GM20000 (cell line): ENCODE measurements at regions not wholly inside any gene's neighbourhood (a gene's known extent, or its start where the extent isn't known, plus 50 kb on each side); places are given as distances from the start of the nearest gene placed in this dataset.

Experiments
- DNase-seq: peaks from one replicate; pipeline ENCODE4 v3.0.0; 2012; ENCODE audit warnings: low spot score
- CTCF ChIP-seq: IDR thresholded peaks from 2 replicates; pipeline ENCODE4 v1.5.1; 2012; ENCODE audit warnings: mild to moderate bottlenecking, control low read depth; ENCODE audit errors: extremely low read depth, missing control alignments

GRCh38 chr7:96495751-96496216 lies 173.9 kb upstream of the SLC25A13 start:
- DNase-seq: no peak
- TF ChIP-seq CTCF: no peak

DNA sequence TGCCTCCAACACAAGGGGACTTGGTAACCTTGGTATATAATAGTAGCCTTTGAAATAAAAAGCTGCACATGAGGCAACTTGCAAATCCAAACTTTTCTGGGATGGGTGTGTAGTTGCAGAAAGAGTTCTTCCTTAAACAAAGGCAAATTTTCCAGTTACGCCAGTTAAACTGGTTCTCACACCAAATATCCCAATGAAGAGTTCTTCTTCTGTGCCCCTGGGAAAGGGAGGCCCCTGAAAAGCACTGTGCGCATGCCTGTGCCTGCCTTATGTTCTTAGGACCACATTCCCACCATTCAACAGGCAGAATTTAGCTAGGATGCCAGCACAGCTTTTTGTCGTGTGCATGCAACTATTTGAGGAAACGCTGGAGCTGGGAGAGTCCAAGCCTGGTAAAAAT lies 164.8 kb upstream of the SLC25A13 start:
- TF ChIP-seq CTCF: no peak
- DNase-seq: no peak

GRCh38 chr7:96484845-96485244 lies 162.9 kb upstream of the SLC25A13 start:
- no peak for TF ChIP-seq CTCF
- no peak for DNase-seq

GRCh38 chr7:96484091-96484490 lies 162.2 kb upstream of the SLC25A13 start:
- TF ChIP-seq CTCF: no peak
- DNase-seq: no peak

GRCh38 chr7:96481796-96482195 lies 159.9 kb upstream of the SLC25A13 start:
- DNase-seq: no peak
- TF ChIP-seq CTCF: no peak

DNA sequence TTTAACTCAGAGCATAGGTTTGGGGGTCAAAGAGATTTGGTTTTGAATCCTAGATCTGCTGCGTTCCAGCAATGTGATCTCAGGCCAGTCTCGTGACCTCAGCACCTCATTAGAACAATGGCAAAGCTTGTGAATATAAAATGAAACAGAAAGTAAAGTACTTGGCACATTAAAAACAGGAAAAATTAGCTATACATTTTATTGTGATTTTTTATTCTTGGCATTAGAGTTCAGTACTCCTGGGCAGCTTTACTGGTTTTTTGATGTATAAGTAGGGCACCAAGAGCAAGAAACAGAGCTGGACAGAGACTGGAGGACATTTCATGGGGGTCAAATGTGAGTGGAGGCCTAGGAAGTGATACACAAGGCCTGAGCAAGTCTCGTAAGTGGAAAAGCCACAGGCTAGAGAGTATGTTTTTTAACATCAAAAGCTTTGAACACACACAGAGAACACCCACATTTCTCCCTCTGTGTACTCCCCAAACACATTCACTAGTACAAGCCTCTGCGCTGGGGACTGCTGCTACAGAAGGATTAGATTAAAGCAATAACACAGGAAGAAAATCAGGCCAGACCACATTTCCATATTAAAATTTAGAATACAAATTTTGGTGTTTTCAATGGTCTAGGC lies 157.2 kb upstream of the SLC25A13 start:
- TF ChIP-seq CTCF: no peak
- DNase-seq: no peak

- DNase-seq: no peak
- TF ChIP-seq CTCF: no peak
Measured at GRCh38 chr7:96471606-96472005, 149.7 kb upstream of the SLC25A13 start.
